GM18526 (cell line): ENCODE measurements at regions not wholly inside any gene's neighbourhood (a gene's known extent, or its start where the extent isn't known, plus 50 kb on each side); places are given as distances from the start of the nearest gene placed in this dataset.

ENCODE experiments used
- POLR2A ChIP-seq: IDR thresholded peaks from 3 replicates; pipeline ENCODE4 v1.6.1; 2011; ENCODE audit not compliant: insufficient read length; ENCODE audit errors: extremely low read depth

DNA sequence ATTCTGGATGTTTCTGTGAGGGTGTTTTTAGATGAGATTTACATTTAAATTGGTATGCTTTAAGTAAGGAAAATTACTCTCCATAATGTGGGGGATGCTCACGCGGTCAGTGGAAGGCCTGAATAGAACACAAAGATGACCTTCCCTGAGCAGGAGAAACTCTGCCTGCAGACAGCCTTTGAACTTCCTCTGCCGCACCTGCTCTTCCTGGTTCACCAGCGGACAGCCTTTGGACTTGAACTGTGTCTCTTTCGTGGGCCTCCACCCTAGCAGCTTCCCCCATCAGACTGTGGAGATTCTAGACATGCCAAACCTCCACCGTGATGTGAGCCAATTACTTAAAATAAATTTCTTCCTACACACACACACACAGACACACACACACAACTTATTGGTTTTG is 210.7 kb downstream of the EFCAB11 start:
- TF ChIP-seq POLR2A: no peak

DNA sequence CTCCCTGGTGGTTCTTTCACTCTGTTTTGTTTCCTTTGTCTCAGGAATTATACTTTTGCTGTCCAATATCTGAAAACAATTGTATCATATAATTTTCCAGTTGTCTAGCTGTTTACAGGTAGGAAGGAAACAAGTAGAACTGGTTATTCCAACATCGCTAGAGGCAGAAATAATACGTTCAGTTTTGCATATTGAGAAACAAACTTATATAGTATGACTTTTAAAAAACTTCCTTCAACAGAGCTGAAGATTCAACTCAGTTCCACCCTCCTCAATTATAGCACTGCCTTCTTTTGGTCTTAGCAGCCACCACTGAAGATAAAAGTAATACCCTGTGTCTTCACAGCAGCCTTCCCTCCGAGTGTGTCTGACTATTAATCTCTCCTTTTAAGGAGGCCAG is 214.3 kb downstream of the EFCAB11 start:
- TF ChIP-seq POLR2A: no peak

DNA sequence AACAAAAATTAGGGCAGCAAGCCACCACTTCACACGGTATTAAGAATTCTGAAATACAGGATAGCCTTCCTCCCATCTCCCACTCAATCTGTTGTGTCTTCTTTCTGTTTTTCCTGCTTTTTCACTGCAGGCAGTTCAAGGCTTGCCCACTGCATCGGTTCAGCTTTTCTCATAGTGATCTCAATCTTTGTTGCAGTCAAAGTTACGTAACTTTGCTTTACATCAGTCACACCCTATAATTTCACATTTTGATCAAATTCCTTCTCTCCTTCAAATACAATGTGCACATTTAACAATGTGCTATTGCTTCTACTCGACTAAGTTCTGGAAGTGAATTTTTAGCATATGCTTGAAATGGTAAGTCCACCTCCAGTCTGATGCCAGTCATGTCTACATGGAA is 217.6 kb downstream of the EFCAB11 start:
- TF ChIP-seq POLR2A: no peak

DNA sequence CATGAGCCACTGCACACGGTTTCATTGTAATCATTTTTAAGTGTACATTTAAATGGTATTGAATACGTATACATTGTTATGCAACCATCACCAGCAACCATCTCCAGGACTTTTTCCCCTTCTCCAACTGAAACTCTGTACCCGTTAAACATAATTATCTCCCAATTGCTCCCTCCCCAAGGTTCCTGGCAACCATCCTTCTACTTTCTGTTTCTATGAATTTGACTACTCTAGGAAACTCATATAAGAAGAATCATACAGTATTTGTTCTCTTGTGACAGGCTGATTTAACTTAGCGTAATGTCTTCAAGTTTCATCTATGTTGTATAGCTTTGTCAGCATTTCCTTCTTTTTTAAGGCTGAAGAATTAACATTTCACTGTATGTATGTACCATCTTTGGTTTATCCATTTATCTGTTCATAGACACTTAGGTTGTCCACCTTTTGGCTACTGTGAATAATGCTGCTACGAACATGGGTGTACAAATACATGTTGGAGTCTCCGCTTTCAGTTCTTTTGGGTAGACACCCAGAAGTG is 223.1 kb downstream of the EFCAB11 start:
- TF ChIP-seq POLR2A: no peak

DNA sequence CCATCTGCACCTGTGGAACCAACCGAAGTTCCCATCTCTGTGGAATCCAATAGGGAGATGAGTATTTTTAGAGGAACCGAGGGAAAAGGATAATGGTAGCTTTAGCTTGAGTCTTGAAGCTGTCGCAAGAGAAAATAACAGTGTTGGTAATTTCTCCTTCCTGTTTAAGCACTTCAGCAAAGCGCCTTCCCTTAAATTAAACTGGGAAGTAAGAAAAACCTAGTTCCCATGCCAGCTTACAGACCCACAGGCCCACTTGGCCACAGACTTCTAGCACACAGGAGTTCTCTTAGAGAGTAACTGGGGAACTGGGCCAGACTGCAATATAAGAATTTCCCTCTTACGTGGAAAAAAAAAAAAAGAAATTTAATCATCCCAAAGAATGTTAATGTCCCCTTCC is 223.8 kb downstream of the EFCAB11 start:
- TF ChIP-seq POLR2A: no peak

DNA sequence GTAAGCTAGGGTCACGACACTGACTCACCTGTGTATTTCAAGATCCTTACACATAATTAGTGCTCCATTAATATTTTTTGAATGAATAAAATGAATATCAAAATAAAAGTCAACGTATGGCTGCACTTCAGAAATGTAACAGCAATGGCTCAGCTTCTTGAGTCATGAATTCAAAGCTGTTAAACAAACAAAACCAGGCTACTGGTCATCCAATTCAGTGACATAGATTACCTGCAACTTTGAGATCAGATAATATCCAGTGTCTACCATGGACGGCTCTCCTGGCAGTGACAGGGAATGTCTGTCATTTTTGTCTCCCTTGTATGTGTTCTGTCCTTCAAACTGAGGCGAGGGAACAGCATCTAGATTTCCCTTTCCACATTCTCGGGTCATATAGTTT is 225.6 kb downstream of the EFCAB11 start:
- TF ChIP-seq POLR2A: no peak

DNA sequence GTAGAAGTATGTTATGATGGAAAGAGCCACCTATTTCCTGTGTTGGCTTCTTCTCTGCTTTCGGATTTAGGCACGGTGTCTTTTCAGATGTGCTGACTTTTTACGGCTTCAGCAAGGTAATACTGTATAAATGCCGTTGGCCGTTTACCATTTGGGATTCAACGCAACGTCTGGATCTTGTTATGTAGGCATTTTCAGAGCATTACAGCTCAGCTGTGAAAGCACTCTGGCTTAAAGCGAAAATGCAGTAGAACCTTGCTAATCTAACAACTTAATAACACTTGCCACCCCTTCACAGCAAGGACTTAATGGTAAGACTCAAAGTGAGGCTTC is 229.9 kb downstream of the EFCAB11 start:
- TF ChIP-seq POLR2A: no peak

DNA sequence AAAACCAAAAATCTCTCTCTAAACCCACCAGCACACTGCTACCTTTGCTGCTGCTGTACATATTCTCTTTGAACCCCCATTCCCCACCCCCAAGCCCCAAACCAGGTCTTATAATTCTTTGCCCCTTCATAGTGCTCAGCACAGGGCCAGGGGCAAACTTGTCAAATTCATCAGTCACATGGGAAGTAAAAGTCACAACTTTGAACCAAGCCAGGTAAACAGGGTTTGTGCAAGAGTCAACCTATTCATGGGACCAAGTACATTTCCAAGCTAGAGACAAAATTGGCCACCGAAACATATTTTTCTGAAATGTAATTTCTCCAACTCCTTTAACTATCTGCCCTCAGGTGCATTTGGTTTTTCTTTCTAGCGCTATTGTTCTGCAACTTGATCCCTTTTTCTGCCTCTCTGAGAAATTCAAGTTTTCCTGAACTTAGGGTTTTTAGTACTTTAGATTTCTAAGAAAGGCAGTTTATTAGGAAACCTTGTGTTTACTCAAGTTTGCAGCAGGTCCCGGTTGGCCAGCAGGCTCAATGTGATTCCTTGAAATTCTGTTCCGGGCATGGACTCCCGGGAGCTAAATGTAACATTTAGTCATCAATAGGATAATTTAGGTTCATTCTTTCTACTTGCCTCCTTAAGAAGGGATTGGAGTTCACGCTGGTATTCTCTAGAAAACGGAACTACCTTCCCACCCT is 230.5 kb downstream of the EFCAB11 start:
- TF ChIP-seq POLR2A: no peak

DNA sequence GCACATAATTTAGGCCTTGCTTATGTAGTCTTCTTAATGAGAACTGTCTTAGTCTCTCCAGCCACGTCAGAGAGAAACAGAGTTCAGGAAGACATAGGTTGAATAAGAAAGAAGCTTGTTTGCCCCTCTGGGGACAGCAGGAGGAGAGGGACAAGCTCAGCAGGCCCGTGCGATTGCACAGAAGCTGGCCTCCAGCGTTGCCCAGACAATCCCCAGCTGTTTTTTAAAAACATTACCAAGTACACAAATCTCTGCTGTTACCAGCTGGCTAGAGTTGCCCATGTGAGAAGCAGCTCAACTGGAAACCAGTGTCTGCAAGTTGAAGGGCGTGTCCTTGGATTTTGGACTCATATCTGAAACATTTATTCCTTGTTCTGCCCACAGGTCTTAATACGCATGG is 232.6 kb downstream of the EFCAB11 start:
- no peak for TF ChIP-seq POLR2A

DNA sequence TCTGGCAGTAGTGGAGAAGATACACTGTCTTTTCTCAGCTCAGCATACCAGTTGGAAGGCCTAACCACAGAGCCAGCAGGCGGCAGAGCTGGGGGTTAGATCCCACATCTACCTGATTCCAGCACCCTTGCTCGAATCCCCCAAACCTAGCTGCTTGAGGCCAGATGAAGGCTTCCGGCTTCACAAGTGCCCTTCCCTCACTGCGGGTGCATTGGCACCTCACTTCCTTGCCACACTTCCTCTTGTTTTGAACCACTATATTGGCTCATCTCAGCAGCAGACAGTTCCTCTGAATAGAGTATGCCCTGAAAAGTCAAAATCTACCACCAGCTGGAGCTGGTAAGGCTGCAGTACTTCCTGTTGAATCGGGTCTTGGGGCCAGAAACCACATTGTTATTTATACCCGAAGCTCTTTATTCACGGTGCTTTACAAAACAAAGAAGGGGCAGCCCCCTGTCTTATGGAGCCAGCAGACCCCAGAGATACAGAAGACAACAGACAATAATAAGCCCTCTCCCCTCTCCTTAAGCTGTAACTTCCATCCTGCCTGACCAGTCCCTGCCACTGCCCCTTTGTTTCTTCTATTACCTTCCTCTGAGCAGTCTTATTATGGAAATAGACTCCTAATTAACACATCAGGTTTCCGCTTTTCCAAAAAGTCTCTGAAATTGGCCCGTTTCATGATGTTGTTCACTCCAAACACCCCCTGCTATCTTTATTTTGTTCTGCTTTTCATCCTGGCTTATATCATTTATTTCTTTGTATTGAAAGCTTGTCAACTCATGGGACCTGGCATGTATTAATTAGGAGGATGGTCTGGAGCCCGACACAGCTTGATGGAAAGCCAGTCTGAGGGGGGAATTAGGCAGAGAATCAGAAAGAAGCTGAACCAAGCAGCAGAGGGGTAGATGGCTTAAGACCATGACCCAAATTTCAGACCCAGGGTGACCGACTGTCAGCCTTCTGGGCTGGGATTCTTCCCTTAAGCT is 233.5 kb downstream of the EFCAB11 start:
- no peak for TF ChIP-seq POLR2A

DNA sequence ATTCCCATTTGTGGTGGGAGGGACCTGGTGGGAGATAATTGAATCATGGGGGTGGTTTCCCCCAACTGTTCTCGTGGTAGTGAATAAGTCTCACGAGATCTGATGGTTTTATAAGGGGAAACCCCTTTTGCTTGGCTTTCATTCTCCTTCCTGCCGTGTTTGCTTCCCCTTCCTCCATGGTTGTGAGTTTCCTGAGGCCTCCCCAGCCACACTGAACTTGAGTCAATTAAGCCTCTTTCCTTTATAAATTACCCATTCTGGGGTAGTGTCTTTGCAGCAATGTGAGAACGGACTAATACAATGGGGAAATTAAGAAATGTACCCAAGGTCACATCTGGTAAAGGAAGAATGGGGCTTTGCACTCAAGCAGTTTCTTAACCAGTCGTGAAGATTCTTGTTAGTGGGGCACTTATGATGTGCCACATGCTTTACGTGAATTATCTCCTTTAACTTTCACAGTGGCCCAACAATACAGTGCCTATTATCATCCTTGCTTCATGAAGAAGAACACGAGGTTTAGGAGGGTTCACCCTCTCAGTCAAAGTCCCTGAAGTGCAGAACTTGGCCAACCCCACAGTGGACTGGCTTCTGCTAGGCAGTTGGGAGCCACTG is 234.3 kb downstream of the EFCAB11 start:
- no peak for TF ChIP-seq POLR2A

DNA sequence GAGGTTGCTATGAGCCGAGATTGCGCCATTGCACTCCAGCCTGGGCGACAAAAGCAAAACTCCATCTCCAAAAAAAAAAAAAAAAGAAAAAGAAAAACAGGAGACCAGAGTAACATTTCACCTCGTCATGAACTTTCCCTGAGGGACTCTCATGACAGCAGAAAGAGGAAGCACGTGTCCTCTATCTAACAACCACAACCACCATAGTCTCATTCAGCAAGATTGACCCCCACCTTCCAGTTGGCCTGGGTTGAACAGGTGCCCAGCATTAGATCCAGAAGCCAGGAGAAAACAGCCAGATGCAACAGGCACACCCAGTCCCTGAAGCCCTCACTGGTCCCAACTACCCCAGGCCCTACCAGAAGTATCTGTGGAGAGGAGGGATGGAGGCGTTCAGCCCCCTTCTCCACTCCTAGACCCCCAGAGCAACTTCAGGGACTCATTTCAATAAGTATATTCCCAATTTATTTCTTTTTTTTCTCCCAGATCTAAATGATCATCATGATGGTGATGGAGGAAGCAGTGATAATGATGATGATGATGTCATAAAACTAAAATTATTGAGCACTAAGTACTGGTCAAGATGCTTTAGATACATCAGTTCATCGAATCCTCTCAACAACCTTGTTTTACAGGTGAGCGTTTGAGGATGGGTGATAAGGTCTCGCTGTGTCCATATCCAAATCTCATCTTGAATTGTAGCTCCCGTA is 235.0 kb downstream of the EFCAB11 start:
- TF ChIP-seq POLR2A: no peak

DNA sequence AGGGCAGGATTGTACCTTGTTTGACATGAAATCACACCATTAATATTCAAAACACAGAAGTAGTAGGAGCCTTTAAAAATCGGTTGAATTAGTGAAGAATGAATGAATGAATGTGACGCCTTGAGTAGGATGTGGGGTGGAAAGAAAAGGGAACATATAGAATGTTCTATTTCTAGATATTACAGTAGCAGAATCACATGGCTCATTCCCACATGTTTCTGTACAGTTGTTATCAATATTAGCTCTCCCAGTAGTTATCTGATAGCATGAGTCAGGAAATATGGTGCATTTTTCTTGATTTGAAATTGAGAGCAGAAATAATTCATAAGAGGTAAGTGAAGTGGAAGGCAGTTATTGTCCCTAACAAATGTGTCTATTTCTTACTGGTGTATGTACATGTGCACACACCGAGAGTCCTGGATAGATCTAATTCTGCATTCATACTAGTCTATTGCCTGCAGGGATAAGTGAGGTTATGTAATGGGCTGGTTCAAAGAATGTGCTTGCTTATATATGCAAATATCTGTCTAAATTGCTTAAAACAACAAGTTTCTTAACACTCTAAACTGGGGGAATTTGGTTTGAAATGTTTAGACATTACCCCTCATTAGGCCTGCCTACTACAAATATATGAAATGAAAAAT is 245.4 kb downstream of the EFCAB11 start:
- no peak for TF ChIP-seq POLR2A

DNA sequence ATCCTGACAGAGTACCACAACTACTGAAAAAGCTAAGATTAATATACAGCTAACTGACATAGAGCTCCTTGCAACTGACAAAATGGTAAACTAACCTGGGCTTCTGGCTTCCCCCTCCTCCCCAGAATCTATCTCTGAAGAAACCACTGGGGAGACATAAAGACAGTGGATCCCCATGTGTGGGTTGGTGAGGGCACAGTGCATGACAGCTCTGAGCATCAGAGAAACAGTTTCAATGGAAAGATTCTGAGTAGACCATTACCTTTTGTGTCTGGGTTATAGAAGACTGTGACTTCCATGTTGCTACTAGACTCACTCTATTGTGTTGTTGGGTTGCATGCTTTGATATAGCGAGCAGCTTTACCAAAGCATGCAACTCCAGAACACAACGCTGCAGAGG is 247.4 kb downstream of the EFCAB11 start:
- TF ChIP-seq POLR2A: no peak

DNA sequence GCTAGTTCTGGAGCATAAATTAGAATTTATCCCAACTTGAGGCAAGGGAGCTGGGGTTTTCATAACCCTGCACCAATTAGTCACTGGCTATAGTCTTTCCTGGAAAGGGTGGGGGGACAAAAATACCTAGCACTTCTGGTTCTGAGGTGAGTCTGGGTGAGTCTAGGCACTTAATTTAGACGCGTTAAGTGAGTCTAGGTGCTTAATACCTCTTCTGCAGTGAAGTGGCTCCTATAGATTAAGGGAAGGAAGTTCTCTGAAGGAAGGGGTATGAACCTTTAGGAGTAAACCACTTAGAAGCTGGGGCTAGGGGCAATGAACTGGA is 251.7 kb downstream of the EFCAB11 start:
- TF ChIP-seq POLR2A: no peak
